Nephron (organoid): ENCODE measurements at regions not wholly inside any gene's neighbourhood (a gene's known extent, or its start where the extent isn't known, plus 50 kb on each side); places are given as distances from the start of the nearest gene placed in this dataset.

Source experiments
- H3K27ac Mint-ChIP-seq, 3 experiments: 2 replicates each; pipeline ENCODE4 v1.8.0; 2020; ENCODE audit warnings: mixed read lengths in 3 of 3, mild to moderate bottlenecking in 2 of 3, moderate library complexity in 1 of 3
- H3K27me3 Mint-ChIP-seq: 2 replicates; pipeline ENCODE4 v1.8.0; 2021; ENCODE audit warnings: low read depth, mild to moderate bottlenecking, moderate library complexity, mixed read lengths
- H3K36me3 Mint-ChIP-seq: 2 replicates; pipeline ENCODE4 v1.8.0; 2020; ENCODE audit warnings: low read depth, mixed read lengths
- H3K4me1 Mint-ChIP-seq: 2 replicates; pipeline ENCODE4 v1.8.0; 2020; ENCODE audit warnings: mixed read lengths
- H3K4me3 Mint-ChIP-seq, 3 experiments: 2 replicates each; pipeline ENCODE4 v1.8.0; 2020; ENCODE audit warnings: mild to moderate bottlenecking in 3 of 3, mixed read lengths in 3 of 3, moderate library complexity in 2 of 3
- H3K9me3 Mint-ChIP-seq: 2 replicates; pipeline ENCODE4 v1.8.0; 2020; ENCODE audit warnings: mixed read lengths
- CTCF ChIP-seq, 3 experiments: fragments of 200-600 bp; sonication (generic); IDR thresholded peaks; one replicate each; pipeline ENCODE4 v1.5.0; 2021; ENCODE audit warnings: antibody characterized with exemption in 3 of 3; ENCODE audit not compliant: unreplicated experiment in 3 of 3

- H3K4me1 Mint-ChIP-seq, result no peaks in the 10 kb centered on the region
- H3K36me3 Mint-ChIP-seq, result peaks cover 4% of the 10 kb centered on the region
- no peak overlapping the region for H3K4me3 Mint-ChIP-seq
- TF ChIP-seq CTCF (IDR thresholded peaks at IDR 0.05; ENCODE audit: unreplicated experiment in 3 of 3), result no peak
- peaks cover 10% of the 10 kb centered on the region for H3K9me3 Mint-ChIP-seq
- H3K27ac Mint-ChIP-seq, result no peak overlapping the region
- H3K27me3 Mint-ChIP-seq, result no peaks in the 10 kb centered on the region
Observed at GRCh38 chr14:26896447-26896846, 298.6 kb upstream of the NOVA1 start.

- Mint-ChIP-seq H3K9me3 (peaks cover 11% of the 10 kb centered on the region), H3K27me3 (no peaks in the 10 kb centered on the region), H3K4me1 (no peaks in the 10 kb centered on the region), H3K36me3 (peaks cover 4% of the 10 kb centered on the region), H3K4me3 (no peak overlapping the region), H3K27ac (peak overlapping the region in 2 of 3 experiments; percentile 64 to 71)
- no peak for TF ChIP-seq CTCF (IDR thresholded peaks at IDR 0.05; ENCODE audit: unreplicated experiment in 3 of 3)
Observed at GRCh38 chr14:26897196-26897595, 299.4 kb upstream of the NOVA1 start.

- no peak overlapping the region for H3K4me3 Mint-ChIP-seq
- H3K36me3 Mint-ChIP-seq, result peaks cover 2% of the 10 kb centered on the region
- H3K27ac Mint-ChIP-seq, result no peak overlapping the region
- no peaks in the 10 kb centered on the region for H3K4me1 Mint-ChIP-seq
- H3K27me3 Mint-ChIP-seq, result no peaks in the 10 kb centered on the region
- peaks cover 11% of the 10 kb centered on the region for H3K9me3 Mint-ChIP-seq
- TF ChIP-seq CTCF (IDR thresholded peaks at IDR 0.05; ENCODE audit: unreplicated experiment in 3 of 3), result peak in 2 of 3 experiments; percentile 24 to 32
Observed at GRCh38 chr14:26905229-26905628, 307.4 kb upstream of the NOVA1 start.

- H3K4me1 Mint-ChIP-seq, result peaks cover 6% of the 10 kb centered on the region
- TF ChIP-seq CTCF (IDR thresholded peaks at IDR 0.05; ENCODE audit: unreplicated experiment in 3 of 3), result no peak
- H3K27ac Mint-ChIP-seq, result no peak overlapping the region
- no peaks in the 10 kb centered on the region for H3K36me3 Mint-ChIP-seq
- H3K9me3 Mint-ChIP-seq, result peaks cover 8% of the 10 kb centered on the region
- no peaks in the 10 kb centered on the region for H3K27me3 Mint-ChIP-seq
- no peak overlapping the region for H3K4me3 Mint-ChIP-seq
Observed at GRCh38 chr14:26913786-26914185, 316.0 kb upstream of the NOVA1 start.

- peak in 1 of 3 experiments; percentile 30 for TF ChIP-seq CTCF (IDR thresholded peaks at IDR 0.05; ENCODE audit: unreplicated experiment in 3 of 3)
- no peak overlapping the region for H3K4me3 Mint-ChIP-seq
- peaks cover 8% of the 10 kb centered on the region for H3K9me3 Mint-ChIP-seq
Observed at GRCh38 chr14:26917086-26917485, 319.3 kb upstream of the NOVA1 start.

GRCh38 chr14:26925876-26926584 is 328.2 kb upstream of the NOVA1 start:
- no peak overlapping the region for H3K4me3 Mint-ChIP-seq
- H3K4me1 Mint-ChIP-seq, result peaks cover 10% of the 10 kb centered on the region
- no peaks in the 10 kb centered on the region for H3K36me3 Mint-ChIP-seq
- no peaks in the 10 kb centered on the region for H3K9me3 Mint-ChIP-seq
- peak overlapping the region in 1 of 3 experiments; percentile 8 for H3K27ac Mint-ChIP-seq
- no peaks in the 10 kb centered on the region for H3K27me3 Mint-ChIP-seq
- TF ChIP-seq CTCF (IDR thresholded peaks at IDR 0.05; ENCODE audit: unreplicated experiment in 3 of 3), result no peak

More at GRCh38 chr14:26917086-26917485, 319.3 kb upstream of the NOVA1 start:
- Mint-ChIP-seq H3K27ac (no peak overlapping the region), H3K27me3 (no peaks in the 10 kb centered on the region), H3K4me1 (peaks cover 6% of the 10 kb centered on the region), H3K36me3 (no peaks in the 10 kb centered on the region)
